NCI-H1048 (cell line): ENCODE measurements at regions not wholly inside any gene's neighbourhood (a gene's known extent, or its start where the extent isn't known, plus 50 kb on each side); places are given as distances from the start of the nearest gene placed in this dataset.
"Not testable (repeated sequence)": the region's sequence is repeated elsewhere in the genome, so short reads cannot be mapped to it uniquely, and the experiment has no call there.

ENCODE experiments used
- DNase-seq: peaks from one replicate; lab custom pipeline; 2025; lab: John Stamatoyannopoulos, UW

DNA sequence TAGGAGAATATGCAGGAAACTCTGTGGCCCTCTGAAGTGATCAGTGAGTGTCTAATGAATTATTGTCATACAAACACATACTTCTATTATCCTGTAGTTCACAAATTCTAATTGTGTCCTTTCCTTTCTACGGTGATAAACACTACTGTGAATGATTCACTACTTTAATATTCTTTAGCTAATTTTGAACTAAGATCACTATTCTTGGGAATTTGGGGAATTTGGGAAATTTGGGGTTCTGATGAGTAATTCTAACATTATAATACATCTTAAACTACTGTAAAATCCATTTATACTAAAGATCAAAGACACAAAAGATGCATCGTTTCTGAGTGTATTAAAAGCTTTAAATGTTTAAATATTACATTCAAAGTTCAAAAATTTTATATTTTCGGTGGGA lies 1287.2 kb upstream of the CITED2 start:
- no peak for DNase-seq

DNA sequence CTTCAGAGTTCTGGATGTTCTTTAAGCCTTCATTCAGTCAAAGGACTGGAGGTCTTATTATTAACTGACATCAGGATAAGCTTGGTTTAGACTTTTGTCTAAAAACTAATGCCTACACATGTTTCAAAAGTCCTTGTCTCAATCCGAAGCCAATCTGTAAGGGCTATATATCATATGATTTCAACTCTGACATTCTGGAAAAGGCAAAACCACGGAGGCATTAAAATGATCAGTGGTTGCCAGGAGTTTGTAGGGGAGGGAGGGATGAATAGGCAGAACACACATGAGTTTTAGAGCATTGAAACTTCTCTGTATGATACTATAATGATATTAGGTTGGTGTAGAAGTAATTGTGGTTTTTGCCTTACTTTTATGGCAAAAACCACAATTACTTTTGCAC lies 1285.8 kb upstream of the CITED2 start:
- DNase-seq: no peak

DNA sequence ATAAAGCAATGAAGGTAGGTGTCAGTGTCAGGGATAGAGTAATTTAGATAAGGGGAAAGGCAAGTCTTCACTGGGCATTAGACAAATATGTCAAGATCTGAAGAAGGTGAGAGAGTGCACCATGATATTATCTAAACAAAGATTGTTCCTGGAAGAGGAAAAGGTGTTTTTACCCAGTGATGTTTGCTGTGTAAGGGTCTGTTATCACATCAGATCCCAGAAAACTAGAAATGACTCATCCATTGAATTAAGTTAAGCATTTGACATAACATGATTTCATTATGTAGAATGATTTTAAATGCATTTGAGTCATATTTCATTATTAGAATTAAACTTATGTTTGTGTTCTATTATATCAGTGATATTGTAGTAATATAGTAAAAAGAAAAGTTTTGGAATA lies 1279.5 kb upstream of the CITED2 start:
- no peak for DNase-seq

DNA sequence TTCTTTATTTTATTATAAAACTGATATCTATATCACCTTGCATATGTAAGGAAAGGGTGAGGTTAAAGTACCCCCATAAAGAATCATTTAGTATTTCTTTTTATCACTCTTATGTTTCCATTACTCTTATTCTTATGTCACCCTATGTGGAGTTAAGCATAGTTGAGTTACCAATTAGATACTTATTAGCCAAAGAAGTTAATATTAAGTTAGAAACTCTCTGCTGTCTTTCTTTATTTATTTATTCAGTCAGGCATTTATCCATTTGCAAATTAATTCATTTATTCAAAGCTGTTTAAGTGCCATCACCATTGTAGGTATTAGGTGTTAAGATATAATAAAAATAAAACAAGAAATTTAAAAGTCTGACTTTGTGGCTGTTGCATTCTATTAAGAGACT lies 1279.1 kb upstream of the CITED2 start:
- no peak for DNase-seq

DNA sequence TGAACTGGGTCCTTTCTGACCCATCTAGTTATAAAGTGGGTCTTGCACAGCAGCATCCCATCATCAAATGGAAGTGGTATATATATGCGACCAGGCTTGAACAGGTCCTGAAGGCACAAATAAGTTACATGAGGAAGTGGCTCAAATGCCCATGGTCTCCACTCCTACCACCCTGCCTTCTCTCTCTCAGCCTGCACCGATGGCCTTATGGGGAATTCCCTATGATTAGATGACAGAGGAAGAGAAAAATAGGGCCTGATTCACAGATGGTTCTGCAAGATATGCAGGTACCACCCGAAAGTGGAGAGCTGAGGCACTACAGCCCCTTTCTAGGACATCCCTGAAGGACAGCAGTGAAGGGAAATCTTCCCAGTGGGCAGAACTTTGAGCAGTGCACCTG lies 1275.1 kb upstream of the CITED2 start:
- DNase-seq: not testable (repeated sequence)

DNA sequence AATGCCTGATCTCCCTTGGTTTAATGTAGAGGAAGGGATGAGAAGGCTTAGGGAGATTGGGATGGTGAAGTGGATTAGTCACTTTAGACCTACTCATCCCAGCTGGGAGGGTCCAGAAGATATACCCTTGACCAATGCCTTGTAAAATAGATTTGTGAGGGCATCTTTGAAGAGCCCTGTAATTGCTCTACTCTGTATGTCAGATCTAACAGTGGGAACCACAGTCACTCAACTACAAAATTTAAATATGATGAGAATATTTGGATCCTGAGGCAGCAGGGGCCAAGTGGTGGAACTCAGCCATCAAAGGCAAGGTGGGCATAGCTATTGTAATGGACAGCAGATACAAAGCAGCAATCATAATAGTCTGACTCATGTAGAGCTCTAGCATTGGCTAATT lies 1272.9 kb upstream of the CITED2 start:
- DNase-seq: not testable (repeated sequence)

DNA sequence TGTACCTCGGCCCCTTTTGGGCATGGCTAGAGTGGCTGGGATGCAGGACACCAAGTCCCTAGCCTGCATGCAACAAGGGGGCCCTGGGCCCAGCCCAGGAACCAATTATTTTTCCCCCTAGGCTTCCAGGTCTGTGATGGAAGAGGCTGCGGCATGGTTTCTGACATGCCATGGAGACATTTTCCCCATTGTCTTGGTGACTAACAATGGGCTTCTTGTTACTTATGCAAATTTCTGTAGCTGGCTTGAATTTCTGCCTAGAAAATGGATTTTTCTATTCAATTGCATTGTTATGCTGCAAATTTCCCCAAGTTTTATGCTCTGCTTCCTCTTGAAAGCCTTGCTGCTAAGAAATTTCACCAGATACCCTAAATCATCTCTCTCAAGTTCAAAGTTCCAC lies 1269.6 kb upstream of the CITED2 start:
- DNase-seq: no peak

DNA sequence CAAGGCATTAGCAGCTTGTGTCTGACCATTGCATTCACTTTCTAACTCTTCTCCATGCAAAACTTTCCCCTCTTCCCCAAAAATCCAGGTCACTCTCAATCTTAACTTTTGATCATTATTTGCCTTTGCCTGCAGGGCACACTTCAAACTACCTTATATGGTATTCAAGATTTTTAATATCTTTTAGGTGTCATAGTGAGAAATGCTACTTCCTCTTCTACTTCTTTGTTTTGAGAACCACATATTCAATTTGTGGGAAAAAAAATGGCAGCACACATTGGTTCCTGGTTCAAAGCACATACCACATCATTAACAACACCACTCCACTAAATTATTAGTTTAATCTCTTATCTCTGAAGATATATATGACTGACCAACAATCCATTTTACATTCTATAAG lies 1267.0 kb upstream of the CITED2 start:
- no peak for DNase-seq

DNA sequence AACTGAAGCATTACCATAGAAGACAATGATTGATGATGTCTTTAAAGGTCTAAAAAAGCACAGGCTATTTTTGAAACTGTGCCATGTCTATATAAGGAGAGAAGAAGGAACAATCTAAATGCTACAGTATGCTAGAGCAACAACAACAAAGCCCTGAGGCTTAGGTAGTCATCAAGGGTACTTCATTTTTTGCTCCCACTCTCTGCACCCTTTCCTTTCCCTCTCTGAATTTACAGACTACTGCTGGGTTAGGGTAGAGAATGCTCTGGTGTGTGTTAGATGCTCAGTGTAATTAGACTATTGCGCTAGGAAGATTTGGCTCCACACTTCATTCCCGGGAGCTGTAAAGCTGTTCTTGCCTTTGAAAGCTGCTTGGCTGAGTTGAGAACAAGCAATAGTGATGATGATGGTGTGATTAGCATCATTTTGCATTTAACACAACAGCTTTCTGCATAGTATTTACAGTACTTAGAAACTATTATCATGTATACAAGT lies 1262.5 kb upstream of the CITED2 start:
- DNase-seq: no peak

DNA sequence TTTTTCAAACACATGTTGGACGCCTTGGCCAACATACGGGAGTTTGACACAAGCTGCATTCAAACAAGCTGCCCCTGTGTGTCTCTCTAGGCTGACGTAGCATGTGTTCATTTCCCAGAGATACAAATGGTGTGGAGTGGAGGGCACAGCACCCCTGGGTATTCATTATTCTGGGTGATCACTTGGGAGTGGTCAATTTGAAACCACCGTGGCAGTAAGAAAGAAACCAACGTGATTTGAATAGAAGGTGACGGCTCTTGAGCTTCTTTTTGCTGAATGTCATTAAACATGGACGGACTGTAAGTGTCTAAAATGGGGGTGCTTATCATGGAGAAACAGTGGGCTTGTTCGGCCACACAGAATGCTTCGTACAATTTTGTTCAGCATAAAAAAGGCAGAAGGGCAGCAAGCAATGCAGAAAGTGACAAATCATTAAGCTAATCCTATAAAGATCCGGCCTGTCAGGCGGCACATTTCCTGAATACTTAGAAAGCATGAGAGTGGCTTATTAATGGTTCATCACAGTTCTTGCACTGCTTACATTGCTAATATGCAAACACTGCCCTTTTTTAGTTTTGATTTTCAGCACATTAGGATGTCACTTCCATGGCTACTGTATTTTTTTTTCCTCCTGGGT lies 1261.9 kb upstream of the CITED2 start:
- no peak for DNase-seq

DNA sequence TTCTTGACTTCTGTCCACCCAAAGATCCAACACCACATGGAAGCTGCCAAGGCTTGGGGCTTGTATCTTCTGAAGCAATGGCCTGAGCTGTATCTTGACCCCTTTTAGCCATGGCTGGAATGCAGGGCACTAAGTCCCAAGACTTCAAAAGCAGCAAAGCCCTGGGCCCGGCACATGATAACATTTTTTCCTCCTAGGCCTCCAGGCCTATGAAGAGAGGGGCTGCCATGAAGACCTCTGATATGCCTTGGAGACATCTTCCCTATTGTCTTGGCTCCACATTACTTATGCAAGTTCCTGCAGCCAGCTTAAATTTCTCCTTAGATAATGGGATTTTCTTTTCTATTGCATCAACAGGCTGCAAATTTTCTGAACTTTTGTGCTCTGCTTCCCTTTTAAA lies 1252.6 kb upstream of the CITED2 start:
- DNase-seq: no peak

DNA sequence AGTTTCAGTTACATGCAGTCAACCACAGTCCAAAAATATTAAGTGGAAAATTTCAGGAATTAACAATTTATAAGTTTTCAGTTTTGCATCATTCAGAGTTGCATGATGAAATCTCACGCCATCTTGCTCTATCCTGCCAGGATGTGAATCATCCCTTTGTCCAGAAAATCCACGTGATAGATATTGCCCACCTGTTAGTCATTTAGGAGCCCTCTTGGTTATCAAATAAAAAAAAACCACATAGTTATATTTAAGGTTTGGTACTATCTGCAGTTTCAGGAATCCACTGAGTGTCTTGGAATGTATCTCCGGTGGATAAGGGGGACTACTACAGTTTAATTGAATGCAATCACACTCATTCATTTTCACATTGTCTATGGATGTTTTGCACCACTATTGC lies 1249.0 kb upstream of the CITED2 start:
- DNase-seq: no peak

DNA sequence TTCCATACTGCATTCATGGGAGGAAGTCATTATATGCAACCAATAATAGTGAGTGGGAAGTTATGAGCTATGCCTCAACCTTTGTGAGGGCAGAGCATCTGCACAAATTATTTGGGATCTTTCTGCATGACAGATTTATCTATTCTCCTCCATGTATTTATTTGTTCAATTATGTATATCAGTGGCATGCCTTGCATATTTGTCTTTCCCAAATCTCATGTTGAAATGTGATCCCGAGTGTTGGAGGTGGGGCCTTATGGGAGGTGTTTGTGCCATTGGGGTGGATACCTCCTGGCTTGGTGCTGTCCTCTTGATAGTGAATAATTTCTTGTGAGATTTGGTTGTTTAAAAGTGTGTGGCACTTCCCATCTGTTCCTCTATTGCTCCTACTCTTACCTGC lies 1246.0 kb upstream of the CITED2 start:
- no peak for DNase-seq

DNA sequence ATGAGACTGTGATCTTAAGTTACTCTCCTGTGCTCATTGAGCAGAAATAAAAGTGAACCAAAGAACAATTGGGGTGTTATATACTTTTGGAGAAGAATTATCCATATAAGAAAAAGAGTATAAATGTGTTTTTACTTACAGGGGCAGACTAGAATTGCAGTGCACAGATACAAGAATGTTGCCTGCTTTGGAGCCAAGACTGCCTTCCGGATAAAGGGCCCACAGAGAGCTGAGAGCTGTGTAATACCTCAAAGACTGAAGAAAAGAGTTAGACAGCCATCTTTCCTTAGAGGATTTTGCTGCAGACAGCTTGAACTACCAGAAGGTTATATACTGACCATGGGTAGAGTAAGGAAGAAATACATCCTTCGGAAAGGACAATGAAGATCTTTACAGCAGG lies 1235.5 kb upstream of the CITED2 start:
- DNase-seq: no peak

DNA sequence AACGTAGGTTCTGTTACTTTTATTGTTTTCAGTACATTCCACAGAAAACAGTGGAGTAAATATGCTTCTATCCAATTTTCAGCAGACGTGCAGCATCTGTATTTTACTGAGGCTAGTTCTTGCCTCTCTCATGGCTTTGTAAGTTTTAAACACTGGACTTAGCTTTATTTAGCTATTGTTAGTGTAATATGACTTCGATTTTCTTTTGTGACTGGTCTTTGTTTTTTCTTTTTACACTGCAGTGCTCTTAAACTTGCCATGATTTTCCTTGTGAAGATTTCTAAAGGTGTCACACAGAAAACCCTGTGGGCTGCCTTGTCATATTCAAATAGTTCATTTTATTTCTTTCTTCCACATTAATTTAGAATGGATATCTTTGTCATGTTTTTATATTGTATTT lies 1234.9 kb upstream of the CITED2 start:
- no peak for DNase-seq

DNA sequence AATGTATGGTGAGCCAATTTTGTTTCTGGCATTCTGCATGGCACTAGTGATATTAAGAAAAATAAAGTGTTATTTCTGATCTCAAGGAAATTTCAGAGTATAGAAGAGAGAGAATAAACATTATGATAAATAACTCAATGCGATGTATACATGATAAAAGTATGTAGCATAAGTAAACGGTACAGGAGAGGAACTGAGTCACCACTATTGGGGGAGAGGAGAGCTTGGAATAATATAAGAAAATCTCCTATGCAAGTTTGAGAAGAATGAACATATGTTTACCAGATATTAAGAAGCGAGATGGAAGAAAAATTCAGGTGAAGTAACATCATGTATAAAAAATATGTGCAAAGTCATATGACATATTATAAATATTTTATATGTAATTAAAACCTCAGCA lies 1230.3 kb upstream of the CITED2 start:
- DNase-seq: no peak

DNA sequence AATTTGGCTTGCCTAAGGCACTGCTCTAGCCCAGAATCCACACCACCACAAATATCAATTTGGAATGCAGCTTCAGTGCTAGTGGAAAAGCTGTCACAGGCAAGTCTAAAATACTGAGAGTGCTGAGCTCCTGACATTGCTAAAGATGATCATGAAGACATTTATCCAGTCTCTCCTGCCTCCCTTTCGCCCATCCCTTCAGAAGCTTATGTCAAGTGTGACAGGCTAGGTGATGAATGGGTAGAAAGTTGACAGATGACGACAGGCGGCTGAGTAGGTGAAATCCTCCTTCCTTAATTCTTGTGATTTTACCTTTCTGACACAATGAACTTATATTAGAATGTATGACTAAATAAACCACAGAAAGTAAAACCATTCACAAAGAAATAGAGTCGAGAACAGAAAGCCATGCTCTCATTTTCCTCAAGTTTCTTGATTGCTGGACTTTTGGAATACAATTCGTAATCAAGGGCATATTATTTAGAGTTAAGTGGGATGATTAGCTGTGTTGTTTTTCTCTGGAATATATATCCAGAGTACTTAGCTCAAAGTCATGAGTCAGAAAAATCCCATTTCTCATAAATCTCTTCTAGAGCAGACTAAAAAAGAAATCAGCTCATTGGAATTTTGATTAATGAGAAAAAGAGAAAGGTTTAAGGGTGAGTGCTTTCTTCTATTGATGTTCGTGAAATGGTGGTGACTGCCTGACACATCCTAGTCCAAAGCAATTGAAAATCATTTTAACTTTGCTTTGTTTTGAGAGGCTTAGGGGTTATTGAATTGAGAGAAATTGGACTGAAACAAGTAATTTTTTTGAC lies 1228.2 kb upstream of the CITED2 start:
- DNase-seq: no peak

DNA sequence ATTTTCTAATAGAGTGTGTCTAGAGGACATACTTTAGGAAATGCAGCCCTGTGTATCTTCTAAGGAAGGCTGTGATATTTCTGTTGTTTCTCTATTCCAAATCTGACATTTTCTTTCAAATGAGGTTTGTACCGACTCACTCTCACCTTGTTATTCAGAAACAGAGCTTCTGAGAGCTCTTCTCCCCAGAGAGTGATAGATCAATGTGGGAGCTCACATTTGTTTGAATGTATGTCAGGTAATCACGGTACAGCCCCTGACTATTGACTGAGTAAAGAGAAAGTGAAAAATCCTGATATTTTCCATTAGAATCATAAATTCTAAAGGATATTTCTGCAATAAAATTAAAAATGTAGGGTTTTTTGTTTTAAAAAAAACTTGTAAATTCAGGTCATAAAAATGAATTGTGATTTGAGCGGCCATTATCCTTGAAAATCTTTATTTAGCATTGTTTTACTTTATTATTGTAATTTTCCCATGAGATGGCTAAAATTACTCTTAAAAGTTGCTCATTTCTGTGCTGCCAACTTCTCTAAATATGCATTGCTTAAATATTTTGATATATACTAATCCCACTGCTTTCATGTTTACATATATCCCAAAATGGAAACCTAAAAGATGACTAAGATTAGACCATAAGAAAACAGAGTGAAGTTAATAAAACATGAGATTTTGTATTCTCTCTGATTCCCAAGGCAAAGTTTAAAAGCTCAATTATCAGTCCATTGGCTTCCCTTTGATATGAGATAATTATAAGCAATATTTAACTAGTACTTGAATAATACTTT lies 1226.8 kb upstream of the CITED2 start:
- DNase-seq: no peak

DNA sequence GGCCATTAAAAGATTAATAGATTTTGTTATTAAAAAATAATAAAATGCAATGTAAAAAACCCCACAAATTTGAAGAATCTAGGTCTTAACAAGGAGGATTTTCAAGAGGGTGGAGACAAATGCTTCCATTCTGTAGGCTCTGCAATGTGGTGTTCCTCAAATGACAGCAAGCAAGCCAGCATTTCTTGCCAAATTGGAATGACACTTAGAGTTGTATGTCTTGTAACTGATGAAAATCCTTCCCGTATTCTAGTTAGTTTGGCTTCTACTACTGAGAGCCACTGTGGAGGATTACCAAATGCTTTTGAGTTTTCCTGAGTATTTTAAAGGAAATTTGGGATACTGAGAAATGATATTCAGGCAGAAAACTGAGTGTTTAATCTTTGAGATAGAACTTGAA lies 1225.5 kb upstream of the CITED2 start:
- no peak for DNase-seq

DNA sequence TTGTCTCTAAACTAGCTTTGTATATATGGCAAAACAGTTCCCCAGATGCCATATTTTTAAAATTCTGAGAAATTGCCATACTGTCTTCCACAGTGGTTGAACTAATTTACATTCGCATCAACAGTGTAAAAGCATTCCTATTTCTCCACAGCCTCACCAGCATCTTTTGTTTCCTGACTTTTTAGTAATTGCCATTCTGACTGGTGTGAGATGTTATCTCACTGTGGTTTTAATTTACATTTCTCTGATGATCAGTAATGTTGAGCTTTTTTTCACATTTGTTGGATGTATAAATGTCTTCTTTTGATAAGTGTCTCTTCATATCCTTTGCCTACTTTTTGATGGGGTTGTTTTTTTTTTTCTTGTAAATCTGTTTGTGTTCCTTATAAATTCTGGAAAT lies 1222.7 kb upstream of the CITED2 start:
- DNase-seq: no peak

DNA sequence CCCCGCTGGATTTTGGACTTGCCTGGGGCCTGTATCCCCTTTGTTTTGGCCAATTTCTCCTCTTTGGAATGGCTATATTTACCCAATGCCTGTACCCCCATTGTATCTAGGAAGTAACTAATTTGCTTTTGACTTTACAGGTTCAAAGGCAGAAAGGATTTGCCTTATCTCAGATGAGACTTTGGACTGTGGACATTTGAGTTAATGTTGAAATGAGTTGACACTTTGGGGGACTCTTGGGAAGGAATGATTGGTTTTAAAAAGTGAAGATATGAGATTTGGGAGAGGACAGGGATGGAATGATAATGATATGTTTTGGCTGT lies 1220.3 kb upstream of the CITED2 start:
- DNase-seq: no peak

DNA sequence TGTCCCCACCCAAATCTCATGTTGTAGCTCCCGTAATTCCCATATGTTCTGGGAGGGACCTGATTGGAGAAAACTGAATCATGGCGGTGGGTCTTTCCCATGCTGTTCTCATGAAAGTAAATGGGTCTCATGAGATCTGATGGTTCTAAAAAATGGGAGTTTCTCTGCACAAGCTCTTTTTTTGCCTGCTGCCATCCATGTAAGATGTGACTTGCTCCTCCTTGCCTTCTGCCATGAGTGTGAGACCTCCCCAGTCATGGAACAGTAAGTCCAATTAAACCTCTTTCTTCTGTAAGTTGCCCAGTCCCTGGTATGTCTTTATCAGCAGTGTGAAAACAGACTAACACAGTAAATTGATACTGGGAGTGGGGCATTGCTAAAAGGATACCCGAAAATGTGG lies 1218.4 kb upstream of the CITED2 start:
- no peak for DNase-seq

DNA sequence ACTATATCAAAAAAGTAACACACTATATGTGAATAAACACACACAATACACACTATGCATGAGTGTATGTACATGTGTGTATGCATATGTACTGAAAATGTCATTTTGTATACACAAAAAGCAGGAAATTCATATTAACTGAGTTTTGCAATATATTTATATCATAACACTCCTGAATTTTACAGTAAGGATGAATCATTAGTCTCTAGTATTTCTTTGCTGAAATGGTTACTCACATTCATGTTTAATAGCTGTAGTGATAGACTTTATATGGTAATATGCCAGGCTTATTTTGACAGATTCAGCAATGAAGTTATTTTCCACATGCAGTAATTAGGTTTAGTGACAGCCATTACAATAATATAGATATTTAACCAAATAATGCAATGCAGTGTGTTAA lies 1216.2 kb upstream of the CITED2 start:
- DNase-seq: no peak
